ENCODE measurements at regions not wholly inside any gene's neighbourhood (a gene's known extent, or its start where the extent isn't known, plus 50 kb on each side); places are given as distances from the start of the nearest gene placed in this dataset.
A peak's percentile ranks its signal among the peaks of the same experiment; 100 is the strongest.

GRCh38 chr2:150339282-150339681 lies 148.2 kb downstream of the RND3 start:
- WGBS, 5 donors = 51 to 71% (median 54%) methylated on average over 1 of the region's 1 CpG

GRCh38 chr2:150335596-150335995 lies 151.9 kb downstream of the RND3 start:
- Histone ChIP-seq H3K4me1 (peaks cover 0 to 9% (median 3%) of the 10 kb centered on the region in 4 donors), H3K9me3 (no peaks in the 10 kb centered on the region), H3K4me3 (no peak overlapping the region), H3K36me3 (no peaks in the 10 kb centered on the region), H3K27me3 (no peaks in the 10 kb centered on the region), H3K27ac (no peak overlapping the region)
- TF ChIP-seq POLR2AphosphoS5 (IDR thresholded peaks at IDR 0.05) (no peak), EP300 (IDR thresholded peaks at IDR 0.05) (no peak), POLR2A (IDR thresholded peaks at IDR 0.05) (no peak), CTCF (IDR thresholded peaks at IDR 0.05) (no peak)
- WGBS, 5 donors = 71 to 90% (median 79%) methylated on average over 1 of the region's 1 CpG
- DNase-seq = no peak
- intact Hi-C loops (cut with DNase I; ENCODE audit: low total_unique reads) = no loop called here

More at GRCh38 chr2:150339282-150339681, 148.2 kb downstream of the RND3 start:
- no peak for DNase-seq
- H3K4me3 ChIP-seq = no peak overlapping the region
- no peaks in the 10 kb centered on the region for H3K36me3 ChIP-seq
- no peak overlapping the region for H3K27ac ChIP-seq
- intact Hi-C loops (cut with DNase I; ENCODE audit: low total_unique reads) = no loop called here
- no peaks in the 10 kb centered on the region for H3K27me3 ChIP-seq
- no peak for TF ChIP-seq POLR2AphosphoS5 (IDR thresholded peaks at IDR 0.05)
- no peak for TF ChIP-seq EP300 (IDR thresholded peaks at IDR 0.05)
- no peak for TF ChIP-seq POLR2A (IDR thresholded peaks at IDR 0.05)
- no peak for TF ChIP-seq CTCF (IDR thresholded peaks at IDR 0.05)
- peaks cover 0 to 9% (median 3%) of the 10 kb centered on the region in 4 donors for H3K4me1 ChIP-seq
- H3K9me3 ChIP-seq = no peaks in the 10 kb centered on the region

GRCh38 chr2:150332383-150332782 lies 155.1 kb downstream of the RND3 start:
- no peak for TF ChIP-seq POLR2A (IDR thresholded peaks at IDR 0.05)
- no peak for TF ChIP-seq POLR2AphosphoS5 (IDR thresholded peaks at IDR 0.05)
- TF ChIP-seq CTCF (IDR thresholded peaks at IDR 0.05) = peak in 1 of 7 experiments; percentile 11
- no peak for TF ChIP-seq EP300 (IDR thresholded peaks at IDR 0.05)
- DNase-seq = no peak
- intact Hi-C loops (cut with DNase I; ENCODE audit: low total_unique reads) = no loop called here
- Histone ChIP-seq H3K9me3 (no peaks in the 10 kb centered on the region), H3K4me1 (no peaks in the 10 kb centered on the region), H3K4me3 (no peak overlapping the region), H3K27ac (no peak overlapping the region), H3K27me3 (no peaks in the 10 kb centered on the region), H3K36me3 (no peaks in the 10 kb centered on the region)
- 65 to 94% (median 82%) methylated on average over 2 of the region's 2 CpGs for WGBS, 5 donors

- no peak for DNase-seq
- Histone ChIP-seq H3K4me3 (no peak overlapping the region), H3K27ac (no peak overlapping the region), H3K27me3 (no peaks in the 10 kb centered on the region), H3K4me1 (no peaks in the 10 kb centered on the region), H3K36me3 (no peaks in the 10 kb centered on the region), H3K9me3 (no peaks in the 10 kb centered on the region)
- TF ChIP-seq POLR2AphosphoS5 (IDR thresholded peaks at IDR 0.05) = no peak
- no peak for TF ChIP-seq EP300 (IDR thresholded peaks at IDR 0.05)
- TF ChIP-seq POLR2A (IDR thresholded peaks at IDR 0.05) = no peak
- no peak for TF ChIP-seq CTCF (IDR thresholded peaks at IDR 0.05)
- intact Hi-C loops (cut with DNase I; ENCODE audit: low total_unique reads) = no loop called here
- 71 to 76% (median 74%) methylated on average over 14 of the region's 14 CpGs for WGBS, 5 donors
These were observed 159.6 kb downstream of the RND3 start for GRCh38 chr2:150327564-150328489.

All from stomach (tissue), 8 donors.